Kidney (tissue), 13 donors: ENCODE measurements at regions not wholly inside any gene's neighbourhood (a gene's known extent, or its start where the extent isn't known, plus 50 kb on each side); places are given as distances from the start of the nearest gene placed in this dataset.

Source experiments
- DNase-seq, 5 donors: peaks; one replicate each; pipeline ENCODE4 v3.0.0-alpha.2; 2013 to 2020
- FAIRE-seq: peaks from 2 replicates; lab custom pipeline; 2012; peaks lifted over from hg19 to GRCh38; lab: Jason Lieb, UNC
- H3K27ac ChIP-seq, 2 donors: one replicate each; pipeline ENCODE4 v1.7.0; 2013; ENCODE audit warnings: low read depth in 2 of 2, low read length in 2 of 2, inconsistent platforms in 1 of 2
- H3K27me3 ChIP-seq: one replicate; pipeline ENCODE4 v1.7.1; 2013; ENCODE audit warnings: low read length, inconsistent platforms; ENCODE audit not compliant: control insufficient read depth, insufficient read depth
- H3K36me3 ChIP-seq, 3 donors: one replicate each; pipeline versions ENCODE4 v1.7.0 to v1.7.1; 2013; ENCODE audit warnings: low read length in 3 of 3, control low read depth in 1 of 3, inconsistent platforms in 1 of 3; ENCODE audit not compliant: insufficient read depth in 3 of 3, control insufficient read depth in 2 of 3
- H3K4me1 ChIP-seq, 3 donors: one replicate each; pipeline versions ENCODE4 v1.7.0 to v1.7.1; 2013; ENCODE audit warnings: low read length in 3 of 3, inconsistent platforms in 1 of 3, low read depth in 1 of 3; ENCODE audit not compliant: control insufficient read depth in 2 of 3, insufficient read depth in 2 of 3
- H3K4me3 ChIP-seq, 3 donors: one replicate each; pipeline versions ENCODE4 v1.7.0 to v1.8.1; 2013; ENCODE audit warnings: low read length in 3 of 3, control low read depth in 1 of 3, inconsistent platforms in 1 of 3
- H3K9ac ChIP-seq, 3 donors: one replicate each; pipeline versions ENCODE4 v1.7.0 to v1.7.1; 2013; ENCODE audit warnings: low read length in 3 of 3, control low read depth in 1 of 3, inconsistent platforms in 1 of 3
- H3K9me3 ChIP-seq, 3 donors: one replicate each; pipeline versions ENCODE4 v1.7.0 to v1.7.1; 2013; ENCODE audit warnings: low read length in 3 of 3, control low read depth in 1 of 3, inconsistent platforms in 1 of 3; ENCODE audit not compliant: control insufficient read depth in 2 of 3, insufficient read depth in 1 of 3
- CTCF ChIP-seq: IDR thresholded peaks from 3 replicates; pipeline ENCODE4 v1.5.1; 2012; ENCODE audit warnings: mild to moderate bottlenecking, moderate library complexity, borderline replicate concordance; ENCODE audit not compliant: insufficient read depth; ENCODE audit errors: extremely low read depth
- intact Hi-C: fragments of 100-400 bp; cut with DNase I; formaldehyde crosslinking; loops from one replicate; pipeline ENCODE4 v1.11.1; 2022
- donor health status: control.
- donor health status: control.
- donor health status: control.
- donor health status: control.
- donor health status: control.
- donor health status: DM: yes; HTN: yes; CAD: no.
- donor health status: Normal renal cell carcinoma (clear cell type).

- DNase-seq (no peak), FAIRE-seq (no peak)
- intact Hi-C loops, result no loop called here
- no peaks in the 10 kb centered on the region for H3K27me3 ChIP-seq
- peaks cover 3 to 15% (median 13%) of the 10 kb centered on the region in 3 donors for H3K4me1 ChIP-seq
- no peak overlapping the region for H3K4me3 ChIP-seq
- H3K9me3 ChIP-seq, result no peaks in the 10 kb centered on the region
- no peak for TF ChIP-seq CTCF
- no peaks in the 10 kb centered on the region for H3K36me3 ChIP-seq
- H3K27ac ChIP-seq, result no peak overlapping the region
- no peak overlapping the region for H3K9ac ChIP-seq
These were observed 181.8 kb upstream of the ARL4C start for GRCh38 chr2:234678711-234679110.

GRCh38 chr2:234677758-234678538, 181.1 kb upstream of the ARL4C start:
- peaks cover 3 to 15% (median 13%) of the 10 kb centered on the region in 3 donors for H3K4me1 ChIP-seq

GRCh38 chr2:234676783-234677450, 180.0 kb upstream of the ARL4C start:
- Histone ChIP-seq H3K36me3 (no peaks in the 10 kb centered on the region), H3K9ac (no peak overlapping the region), H3K9me3 (no peaks in the 10 kb centered on the region), H3K27me3 (no peaks in the 10 kb centered on the region), H3K27ac (no peak overlapping the region), H3K4me1 (peaks cover 3 to 15% (median 13%) of the 10 kb centered on the region in 3 donors), H3K4me3 (no peak overlapping the region)
- DNase-seq (no peak), FAIRE-seq (no peak)
- no peak for TF ChIP-seq CTCF
- intact Hi-C loops, result no loop called here

More at GRCh38 chr2:234677758-234678538, 181.1 kb upstream of the ARL4C start:
- Histone ChIP-seq H3K4me3 (no peak overlapping the region), H3K9ac (no peak overlapping the region), H3K36me3 (no peaks in the 10 kb centered on the region), H3K9me3 (no peaks in the 10 kb centered on the region), H3K27ac (no peak overlapping the region), H3K27me3 (no peaks in the 10 kb centered on the region)
- FAIRE-seq (no peak), DNase-seq (no peak)
- intact Hi-C loops, result no loop called here
- no peak for TF ChIP-seq CTCF
